H1 (cell line): ENCODE measurements at regions not wholly inside any gene's neighbourhood (a gene's known extent, or its start where the extent isn't known, plus 50 kb on each side); places are given as distances from the start of the nearest gene placed in this dataset.

Experiments
- CTCF ChIA-PET: fragments of 300-600 bp; sonication (Branson Sonifier 250); formaldehyde crosslinking; loops from one replicate; lab custom pipeline; 2021; ENCODE audit not compliant: partially characterized antibody; lab: Charles Lee
- POLR2A ChIA-PET: fragments of 300-600 bp; sonication (Branson Sonifier 250); formaldehyde crosslinking; loops from one replicate; lab custom pipeline; 2021; ENCODE audit warnings: inconsistent platforms; ENCODE audit not compliant: partially characterized antibody; lab: Charles Lee
- DNase-seq, 2 experiments: peaks; one replicate each; pipeline versions ENCODE4 v3.0.0 to v3.0.0-alpha.2; 2010 to 2022; ENCODE audit warnings: low spot score in 2 of 2, low read depth in 1 of 2, mixed read lengths in 1 of 2
- FAIRE-seq: peaks from 2 replicates; lab custom pipeline; 2011; peaks lifted over from hg19 to GRCh38; lab: Jason Lieb, UNC
- H2AFZ ChIP-seq: 2 replicates; pipeline ENCODE4 v1.8.1; 2012; ENCODE audit warnings: low read length, inconsistent platforms
- H2AK5ac ChIP-seq: 2 replicates; pipeline ENCODE4 v1.6.1; 2013; ENCODE audit warnings: low read depth, low read length
- H2BK120ac ChIP-seq: replicated peaks from 2 replicates; pipeline ENCODE3; 2013; ENCODE audit warnings: low read depth, low read length, inconsistent platforms
- H2BK12ac ChIP-seq: 2 replicates; pipeline ENCODE4 v1.6.1; 2013; ENCODE audit warnings: low read depth, low read length
- H2BK15ac ChIP-seq: 2 replicates; pipeline ENCODE4 v1.6.1; 2013; ENCODE audit warnings: low read length
- H2BK20ac ChIP-seq: 2 replicates; pipeline ENCODE4 v1.6.1; 2013; ENCODE audit warnings: low read length
- H2BK5ac ChIP-seq: 2 replicates; pipeline ENCODE4 v1.6.1; 2013; ENCODE audit warnings: low read depth, low read length
- H3K14ac ChIP-seq: 2 replicates; pipeline ENCODE4 v1.6.1; 2013; ENCODE audit warnings: inconsistent platforms; ENCODE audit not compliant: insufficient read length
- H3K18ac ChIP-seq: 2 replicates; pipeline ENCODE4 v1.6.1; 2013; ENCODE audit warnings: low read length; ENCODE audit errors: extremely low read depth
- H3K23ac ChIP-seq: 2 replicates; pipeline ENCODE4 v1.6.1; 2013; ENCODE audit warnings: inconsistent platforms; ENCODE audit not compliant: insufficient read length
- H3K23me2 ChIP-seq: 2 replicates; pipeline ENCODE4 v1.6.1; 2013; ENCODE audit warnings: low read depth, low read length
- H3K27ac ChIP-seq: 2 replicates; pipeline ENCODE4 v1.6.1; 2011; ENCODE audit warnings: low read depth, low read length, inconsistent platforms
- H3K27me3 ChIP-seq, 4 experiments: replicated peaks in 1 of 4; 1 replicate in 1 of 4; 2 replicates in 3 of 4; pipeline versions ENCODE4 v1.6.1 to v1.8.1; 2011 to 2013; ENCODE audit warnings: low read length in 3 of 4, mild to moderate bottlenecking in 3 of 4, inconsistent platforms in 2 of 4, mixed read lengths in 2 of 4, moderate library complexity in 1 of 4; ENCODE audit not compliant: control insufficient read depth in 3 of 4, insufficient read depth in 3 of 4; ENCODE audit errors: extremely low read depth in 1 of 4
- H3K36me3 ChIP-seq, 4 experiments: 2 replicates each; pipeline versions ENCODE4 v1.6.1 to v1.8.1; 2011 to 2013; ENCODE audit warnings: mild to moderate bottlenecking in 4 of 4, low read length in 3 of 4, moderate library complexity in 2 of 4, control low read depth in 1 of 4, inconsistent platforms in 1 of 4; ENCODE audit not compliant: insufficient read depth in 4 of 4, control insufficient read depth in 2 of 4
- H3K4ac ChIP-seq: replicated peaks from 2 replicates; pipeline ENCODE3; 2013; ENCODE audit warnings: low read length, low read depth, mixed read lengths, inconsistent platforms; ENCODE audit not compliant: insufficient read length
- H3K4me1 ChIP-seq, 4 experiments: replicated peaks in 1 of 4; 1 replicate in 1 of 4; 2 replicates in 3 of 4; pipeline versions ENCODE4 v1.6.1 to v1.8.1; 2011 to 2013; ENCODE audit warnings: low read length in 3 of 4, inconsistent platforms in 2 of 4, mixed read lengths in 1 of 4; ENCODE audit not compliant: insufficient read depth in 4 of 4, control insufficient read depth in 3 of 4
- H3K4me2 ChIP-seq, 2 experiments: 2 replicates each; pipeline versions ENCODE4 v1.6.1 to v1.8.1; 2011 to 2013; ENCODE audit warnings: low read depth in 2 of 2, low read length in 2 of 2, control low read depth in 1 of 2, inconsistent platforms in 1 of 2, mild to moderate bottlenecking in 1 of 2; ENCODE audit not compliant: insufficient read depth in 1 of 2
- H3K4me3 ChIP-seq, 4 experiments: fragments of 200-600, 300-600 bp in 1 of 4; sonication (generic), shearing (Covaris generic), sonication (Bioruptor Twin) in 1 of 4; 2 replicates each; pipeline versions ENCODE4 v1.5.1 to v1.8.1; 2011 to 2016; ENCODE audit warnings: low read length in 4 of 4, low read depth in 3 of 4, control low read depth in 2 of 4, inconsistent platforms in 2 of 4, mild to moderate bottlenecking in 2 of 4, mixed read lengths in 1 of 4, moderate library complexity in 1 of 4; ENCODE audit not compliant: insufficient read depth in 2 of 4; ENCODE audit errors: extremely low read depth in 1 of 4
- H3K56ac ChIP-seq: replicated peaks from 2 replicates; pipeline ENCODE3; 2013; ENCODE audit warnings: low read depth, mild to moderate bottlenecking, mixed read lengths, low read length, inconsistent platforms; ENCODE audit not compliant: insufficient read length
- H3K79me1 ChIP-seq: 2 replicates; pipeline ENCODE4 v1.6.1; 2013; ENCODE audit warnings: low read depth, low read length, control low read depth
- H3K79me2 ChIP-seq, 2 experiments: 2 replicates each; pipeline versions ENCODE4 v1.6.1 to v1.8.1; 2012 to 2013; ENCODE audit warnings: low read length in 2 of 2, mild to moderate bottlenecking in 2 of 2, inconsistent platforms in 1 of 2; ENCODE audit not compliant: insufficient read depth in 2 of 2, control insufficient read depth in 1 of 2
- H3K9ac ChIP-seq, 4 experiments: replicated peaks in 1 of 4; 1 replicate in 1 of 4; 2 replicates in 3 of 4; pipeline versions ENCODE4 v1.6.1 to v1.8.1; 2011 to 2013; ENCODE audit warnings: low read depth in 3 of 4, low read length in 3 of 4, control low read depth in 2 of 4, mild to moderate bottlenecking in 2 of 4, moderate library complexity in 2 of 4, inconsistent platforms in 1 of 4; ENCODE audit errors: extremely low read depth in 1 of 4
- H3K9me3 ChIP-seq, 2 experiments: 2 replicates each; pipeline versions ENCODE4 v1.6.1 to v1.8.1; 2012 to 2013; ENCODE audit warnings: mild to moderate bottlenecking in 2 of 2, moderate library complexity in 2 of 2, control low read depth in 1 of 2, inconsistent platforms in 1 of 2, low read depth in 1 of 2, low read length in 1 of 2, mixed read lengths in 1 of 2; ENCODE audit not compliant: insufficient read depth in 2 of 2
- H4K20me1 ChIP-seq, 2 experiments: replicated peaks in 1 of 2; 2 replicates each; pipeline versions ENCODE3 to v1.8.1; 2011 to 2013; ENCODE audit warnings: inconsistent platforms in 2 of 2, low read length in 2 of 2, mild to moderate bottlenecking in 1 of 2; ENCODE audit not compliant: insufficient read depth in 2 of 2, control insufficient read depth in 1 of 2
- H4K5ac ChIP-seq: 2 replicates; pipeline ENCODE4 v1.6.1; 2013; ENCODE audit warnings: low read length, low read depth, mixed read lengths, inconsistent platforms; ENCODE audit not compliant: insufficient read length
- H4K8ac ChIP-seq: 2 replicates; pipeline ENCODE4 v1.8.0; 2013; ENCODE audit warnings: mild to moderate bottlenecking, moderate library complexity, low read length, inconsistent platforms; ENCODE audit not compliant: insufficient read depth; ENCODE audit errors: extremely low read depth
- H4K91ac ChIP-seq: replicated peaks from 2 replicates; pipeline ENCODE3; 2013; ENCODE audit warnings: low read length, mixed read lengths, inconsistent platforms; ENCODE audit not compliant: insufficient read length
- ATF3 ChIP-seq: IDR thresholded peaks from 2 replicates; pipeline ENCODE4 v1.6.1; 2011; ENCODE audit warnings: low read depth, mild to moderate bottlenecking, low read length; ENCODE audit not compliant: insufficient read depth
- CBX5 ChIP-seq: fragments of 300-800, 300-1000 bp; sonication (generic); IDR thresholded peaks from 2 replicates; pipeline ENCODE4 v1.7.1; 2016; ENCODE audit warnings: antibody characterized with exemption, low read length, low read depth
- HDAC6 ChIP-seq: IDR thresholded peaks from one replicate; pipeline ENCODE4 v1.7.1; 2012; ENCODE audit warnings: low read depth, mild to moderate bottlenecking, inconsistent platforms, low read length, moderate library complexity
- RFX5 ChIP-seq: IDR thresholded peaks from 2 replicates; pipeline ENCODE4 v1.6.1; 2011; ENCODE audit warnings: low read depth, low read length, improper control_type of control experiment, borderline replicate concordance
- SP2 ChIP-seq: IDR thresholded peaks from 2 replicates; pipeline ENCODE4 v1.6.1; 2012; ENCODE audit warnings: mild to moderate bottlenecking, low read length, inconsistent platforms
- TAF1 ChIP-seq: IDR thresholded peaks from 2 replicates; pipeline ENCODE4 v1.6.1; 2011; ENCODE audit warnings: mild to moderate bottlenecking, low read depth, low read length
- USF2 ChIP-seq: IDR thresholded peaks from 2 replicates; pipeline ENCODE4 v1.6.1; 2011; ENCODE audit warnings: low read length, improper control_type of control experiment
- WGBS, 2 experiments: shearing (Covaris generic) in 1 of 2; methylation state at CpG; one replicate each; pipeline versions ENCODE4 v1.1.6 to v1.1.7; 2013 to 2015; ENCODE audit warnings: low lambda C conversion rate in 2 of 2, mixed read lengths in 2 of 2, inconsistent platforms in 1 of 2, low coverage in 1 of 2, missing lambda C conversion rate in 1 of 2; ENCODE audit not compliant: insufficient replicate concordance in 2 of 2, insufficient coverage in 1 of 2, insufficient read length in 1 of 2; ENCODE audit errors: extremely low coverage in 1 of 2, missing lambda C conversion rate in 1 of 2; 5-methylcytosine and 5-hydroxymethylcytosine counted together

- Histone ChIP-seq H3K23ac (no peak overlapping the region), H3K4me3 (no peak overlapping the region), H3K9ac (no peak overlapping the region), H4K8ac (no peak overlapping the region), H3K4ac (no peak overlapping the region), H2BK120ac (no peak overlapping the region), H2AK5ac (no peak overlapping the region), H4K91ac (no peak overlapping the region), H3K36me3 (no peaks in the 10 kb centered on the region; a peak in 1 of 8 replicates), H2BK20ac (no peak overlapping the region), H3K9me3 (no peaks in the 10 kb centered on the region), H4K20me1 (no peaks in the 10 kb centered on the region), H3K27me3 (no peaks in the 10 kb centered on the region), H3K79me2 (no peaks in the 10 kb centered on the region), H2BK12ac (no peak overlapping the region), H3K4me1 (no peaks in the 10 kb centered on the region), H3K4me2 (no peak overlapping the region), H3K79me1 (no peaks in the 10 kb centered on the region), H4K5ac (no peak overlapping the region), H3K18ac (no peak overlapping the region), H2BK5ac (no peak overlapping the region), H2BK15ac (no peak overlapping the region), H3K56ac (no peak overlapping the region), H2AFZ (no peak overlapping the region), H3K14ac (no peak overlapping the region)
- ChIA-PET POLR2A (no interaction called here), CTCF (no interaction called here)
- DNase-seq (no peak), FAIRE-seq (no peak)
- WGBS, 2 experiments = 88% methylated on average over 12 of the region's 12 CpGs; no CpG with 5 or more reads in 1 of the 2 experiments
- TF ChIP-seq SP2 (no peak), CBX5 (no peak), USF2 (no peak), TAF1 (no peak), RFX5 (no peak), ATF3 (no peak), HDAC6 (no peak)
- TF ChIP-seq, all 59 proteins: peak for 0
- H3K23me2 ChIP-seq = no peaks in the 10 kb centered on the region
- no peak overlapping the region for H3K27ac ChIP-seq
Measured at GRCh38 chr11:15896026-15896425, 460.3 kb downstream of the SOX6 start.
